HepG2 (cell line): ENCODE measurements at regions not wholly inside any gene's neighbourhood (a gene's known extent, or its start where the extent isn't known, plus 50 kb on each side); places are given as distances from the start of the nearest gene placed in this dataset.

ENCODE experiments used
- NFIC ChIP-seq: IDR thresholded peaks from 2 replicates; pipeline ENCODE4 v1.6.1; 2012; ENCODE audit warnings: mild to moderate bottlenecking, low read length, inconsistent platforms
- RAD21 ChIP-seq: fragments of 450-650 bp; formaldehyde crosslinking; IDR thresholded peaks from 2 replicates; pipeline ENCODE4 v1.5.0; 2020; ENCODE audit warnings: mild to moderate bottlenecking
- ZNF530 ChIP-seq: sonication (generic); formaldehyde crosslinking; IDR thresholded peaks from 2 replicates; pipeline ENCODE4 v1.5.0; 2020; ENCODE audit warnings: low read depth, mild to moderate bottlenecking, missing genetic modification reagents
- ZNF572 ChIP-seq: sonication (generic); formaldehyde crosslinking; IDR thresholded peaks from 2 replicates; pipeline ENCODE4 v1.5.1; 2020; ENCODE audit warnings: mild to moderate bottlenecking, missing genetic modification reagents
- TF ChIP-seq, protein P1 (sequence below): sonication (generic); formaldehyde crosslinking; IDR thresholded peaks from 2 replicates; pipeline ENCODE4 v1.4.0; 2020; ENCODE audit warnings: mild to moderate bottlenecking, missing genetic modification reagents, borderline replicate concordance
- TF ChIP-seq, protein P2 (sequence below): sonication (generic); formaldehyde crosslinking; IDR thresholded peaks from 2 replicates; pipeline ENCODE4 v1.5.0; 2020; ENCODE audit warnings: mild to moderate bottlenecking, missing genetic modification reagents, moderate library complexity

DNA sequence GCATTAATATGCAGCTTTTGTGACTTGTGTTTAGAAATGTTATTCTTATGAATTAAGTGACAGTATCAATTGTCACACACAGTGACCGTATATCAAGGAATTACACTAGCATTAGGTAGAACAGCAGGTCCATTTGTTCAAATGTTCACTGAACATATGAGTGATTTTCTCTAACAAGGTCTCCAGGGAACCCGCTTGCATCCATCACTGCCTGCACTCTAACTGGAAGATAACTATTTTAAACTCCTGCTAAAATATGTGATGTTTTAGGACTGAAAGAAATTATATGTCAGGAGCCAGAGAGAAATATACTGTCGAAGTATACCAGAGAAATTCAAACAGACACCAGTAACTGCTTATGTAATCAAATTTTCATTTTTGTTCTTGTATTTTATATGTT is 1395.7 kb downstream of the PCDH18 start:
- TF ChIP-seq NFIC (no peak), ZNF530 (CRISPR knock-in tag) (no peak), RAD21 (no peak), ZNF572 (no peak)
- TF ChIP-seq, protein P1, sequence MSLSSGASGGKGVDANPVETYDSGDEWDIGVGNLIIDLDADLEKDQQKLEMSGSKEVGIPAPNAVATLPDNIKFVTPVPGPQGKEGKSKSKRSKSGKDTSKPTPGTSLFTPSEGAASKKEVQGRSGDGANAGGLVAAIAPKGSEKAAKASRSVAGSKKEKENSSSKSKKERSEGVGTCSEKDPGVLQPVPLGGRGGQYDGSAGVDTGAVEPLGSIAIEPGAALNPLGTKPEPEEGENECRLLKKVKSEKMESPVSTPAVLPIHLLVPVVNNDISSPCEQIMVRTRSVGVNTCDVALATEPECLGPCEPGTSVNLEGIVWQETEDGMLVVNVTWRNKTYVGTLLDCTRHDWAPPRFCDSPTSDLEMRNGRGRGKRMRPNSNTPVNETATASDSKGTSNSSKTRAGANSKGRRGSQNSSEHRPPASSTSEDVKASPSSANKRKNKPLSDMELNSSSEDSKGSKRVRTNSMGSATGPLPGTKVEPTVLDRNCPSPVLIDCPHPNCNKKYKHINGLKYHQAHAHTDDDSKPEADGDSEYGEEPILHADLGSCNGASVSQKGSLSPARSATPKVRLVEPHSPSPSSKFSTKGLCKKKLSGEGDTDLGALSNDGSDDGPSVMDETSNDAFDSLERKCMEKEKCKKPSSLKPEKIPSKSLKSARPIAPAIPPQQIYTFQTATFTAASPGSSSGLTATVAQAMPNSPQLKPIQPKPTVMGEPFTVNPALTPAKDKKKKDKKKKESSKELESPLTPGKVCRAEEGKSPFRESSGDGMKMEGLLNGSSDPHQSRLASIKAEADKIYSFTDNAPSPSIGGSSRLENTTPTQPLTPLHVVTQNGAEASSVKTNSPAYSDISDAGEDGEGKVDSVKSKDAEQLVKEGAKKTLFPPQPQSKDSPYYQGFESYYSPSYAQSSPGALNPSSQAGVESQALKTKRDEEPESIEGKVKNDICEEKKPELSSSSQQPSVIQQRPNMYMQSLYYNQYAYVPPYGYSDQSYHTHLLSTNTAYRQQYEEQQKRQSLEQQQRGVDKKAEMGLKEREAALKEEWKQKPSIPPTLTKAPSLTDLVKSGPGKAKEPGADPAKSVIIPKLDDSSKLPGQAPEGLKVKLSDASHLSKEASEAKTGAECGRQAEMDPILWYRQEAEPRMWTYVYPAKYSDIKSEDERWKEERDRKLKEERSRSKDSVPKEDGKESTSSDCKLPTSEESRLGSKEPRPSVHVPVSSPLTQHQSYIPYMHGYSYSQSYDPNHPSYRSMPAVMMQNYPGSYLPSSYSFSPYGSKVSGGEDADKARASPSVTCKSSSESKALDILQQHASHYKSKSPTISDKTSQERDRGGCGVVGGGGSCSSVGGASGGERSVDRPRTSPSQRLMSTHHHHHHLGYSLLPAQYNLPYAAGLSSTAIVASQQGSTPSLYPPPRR (CRISPR knock-in tag), result no peak
- TF ChIP-seq, protein P2, sequence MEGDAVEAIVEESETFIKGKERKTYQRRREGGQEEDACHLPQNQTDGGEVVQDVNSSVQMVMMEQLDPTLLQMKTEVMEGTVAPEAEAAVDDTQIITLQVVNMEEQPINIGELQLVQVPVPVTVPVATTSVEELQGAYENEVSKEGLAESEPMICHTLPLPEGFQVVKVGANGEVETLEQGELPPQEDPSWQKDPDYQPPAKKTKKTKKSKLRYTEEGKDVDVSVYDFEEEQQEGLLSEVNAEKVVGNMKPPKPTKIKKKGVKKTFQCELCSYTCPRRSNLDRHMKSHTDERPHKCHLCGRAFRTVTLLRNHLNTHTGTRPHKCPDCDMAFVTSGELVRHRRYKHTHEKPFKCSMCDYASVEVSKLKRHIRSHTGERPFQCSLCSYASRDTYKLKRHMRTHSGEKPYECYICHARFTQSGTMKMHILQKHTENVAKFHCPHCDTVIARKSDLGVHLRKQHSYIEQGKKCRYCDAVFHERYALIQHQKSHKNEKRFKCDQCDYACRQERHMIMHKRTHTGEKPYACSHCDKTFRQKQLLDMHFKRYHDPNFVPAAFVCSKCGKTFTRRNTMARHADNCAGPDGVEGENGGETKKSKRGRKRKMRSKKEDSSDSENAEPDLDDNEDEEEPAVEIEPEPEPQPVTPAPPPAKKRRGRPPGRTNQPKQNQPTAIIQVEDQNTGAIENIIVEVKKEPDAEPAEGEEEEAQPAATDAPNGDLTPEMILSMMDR (CRISPR knock-in tag), result no peak
